ENCODE measurements at regions not wholly inside any gene's neighbourhood (a gene's known extent, or its start where the extent isn't known, plus 50 kb on each side); places are given as distances from the start of the nearest gene placed in this dataset.
A peak's percentile ranks its signal among the peaks of the same experiment; 100 is the strongest.

- no peak for DNase-seq
These were observed 75.4 kb upstream of the FRMD1 start for GRCh38 chr6:168154263-168154917.

GRCh38 chr6:168153553-168153952, 74.5 kb upstream of the FRMD1 start:
- DNase-seq, result no peak

- DNase-seq, result no peak
These were observed 74.0 kb upstream of the FRMD1 start for GRCh38 chr6:168152980-168153379.

- no peak for DNase-seq
These were observed 73.4 kb upstream of the FRMD1 start for GRCh38 chr6:168152306-168152963.

- DNase-seq, result peak; percentile 15
These were observed 71.7 kb upstream of the FRMD1 start for GRCh38 chr6:168150551-168151320.

- no peak for DNase-seq
These were observed 70.0 kb upstream of the FRMD1 start for GRCh38 chr6:168149015-168149414.

GRCh38 chr6:168148231-168148849, 69.3 kb upstream of the FRMD1 start:
- DNase-seq, result no peak

- peak; percentile 66 for DNase-seq
These were observed 68.3 kb upstream of the FRMD1 start for GRCh38 chr6:168147205-168147738.

GRCh38 chr6:168145747-168146596, 67.0 kb upstream of the FRMD1 start:
- DNase-seq, result peak; percentile 26

GRCh38 chr6:168139121-168139520, 60.1 kb upstream of the FRMD1 start:
- DNase-seq, result no peak

GRCh38 chr6:168138436-168138835, 59.4 kb upstream of the FRMD1 start:
- no peak for DNase-seq

- DNase-seq, result no peak
These were observed 58.0 kb upstream of the FRMD1 start for GRCh38 chr6:168137024-168137423.

GRCh38 chr6:168136622-168137021, 57.6 kb upstream of the FRMD1 start:
- DNase-seq, result no peak

- no peak for DNase-seq
These were observed 57.0 kb upstream of the FRMD1 start for GRCh38 chr6:168136001-168136400.

- peak; percentile 4 for DNase-seq
These were observed 55.7 kb upstream of the FRMD1 start for GRCh38 chr6:168134560-168135201.

- no peak for DNase-seq
These were observed 54.9 kb upstream of the FRMD1 start for GRCh38 chr6:168133687-168134559.

GRCh38 chr6:168133168-168133561, 54.2 kb upstream of the FRMD1 start:
- no peak for DNase-seq

- no peak for DNase-seq
These were observed 53.6 kb upstream of the FRMD1 start for GRCh38 chr6:168132531-168133167.

GRCh38 chr6:168131464-168132415, 52.7 kb upstream of the FRMD1 start:
- no peak for DNase-seq
